Prostate gland (tissue), 2 donors: ENCODE measurements at regions not wholly inside any gene's neighbourhood (a gene's known extent, or its start where the extent isn't known, plus 50 kb on each side); places are given as distances from the start of the nearest gene placed in this dataset.

ENCODE experiments used
- DNase-seq: peaks from one replicate; pipeline ENCODE4 v3.0.0-alpha.2; 2019; ENCODE audit warnings: low spot score
- H3K27ac ChIP-seq, 2 donors: fragments of 200-600 bp; sonication (generic); 2 replicates each; pipeline ENCODE4 v1.5.1; 2017 to 2019
- H3K27me3 ChIP-seq: fragments of 200-600 bp; sonication (generic); replicated peaks from 2 replicates; pipeline ENCODE4 v1.5.1; 2019; ENCODE audit not compliant: insufficient read depth
- H3K36me3 ChIP-seq, 2 donors: fragments of 200-600 bp; sonication (generic); 1 replicate in 1 of 2; 2 replicates in 1 of 2; pipeline versions ENCODE4 v1.5.1 to v1.8.1; 2017 to 2019
- H3K4me1 ChIP-seq: fragments of 200-600 bp; sonication (generic); replicated peaks from 2 replicates; pipeline ENCODE4 v1.5.1; 2019
- H3K4me3 ChIP-seq, 2 donors: fragments of 200-600 bp; sonication (generic); 2 replicates each; pipeline ENCODE4 v1.5.1; 2017 to 2019
- H3K9me3 ChIP-seq: fragments of 200-600 bp; sonication (generic); 2 replicates; pipeline ENCODE4 v1.5.1; 2017
- CTCF ChIP-seq, 4 experiments: fragments of 200-600 bp in 2 of 4; fragments of 450-650 bp in 2 of 4; sonication (generic) in 2 of 4; IDR thresholded peaks; 1 replicate in 3 of 4; 2 replicates in 1 of 4; pipeline ENCODE4 v1.5.1; 2016 to 2019; ENCODE audit warnings: antibody characterized with exemption in 4 of 4, mild to moderate bottlenecking in 2 of 4, moderate library complexity in 2 of 4
- POLR2A ChIP-seq: fragments of 450-650 bp; IDR thresholded peaks from one replicate; pipeline ENCODE4 v1.6.1; 2016; ENCODE audit warnings: antibody characterized with exemption, mild to moderate bottlenecking
- POLR2AphosphoS5 ChIP-seq: sonication (generic); formaldehyde crosslinking; IDR thresholded peaks from one replicate; pipeline ENCODE4 v1.6.1; 2017; ENCODE audit warnings: antibody characterized with exemption
- WGBS: methylation state at CpG from one replicate; pipeline ENCODE4 v1.1.5; 2018; 5-methylcytosine and 5-hydroxymethylcytosine counted together
- intact Hi-C: fragments of 100-400 bp; cut with DNase I; formaldehyde crosslinking; loops from one replicate; pipeline ENCODE4 v1.14.2; 2022

- Histone ChIP-seq H3K27me3 (no peaks in the 10 kb centered on the region), H3K4me3 (no peak overlapping the region), H3K36me3 (no peaks in the 10 kb centered on the region), H3K27ac (no peak overlapping the region), H3K4me1 (no peaks in the 10 kb centered on the region), H3K9me3 (no peaks in the 10 kb centered on the region)
- intact Hi-C loops = no loop called here
- no peak for DNase-seq
- TF ChIP-seq CTCF (IDR thresholded peaks at IDR 0.05) = no peak
- no peak for TF ChIP-seq POLR2A
- TF ChIP-seq POLR2AphosphoS5 = no peak
- 40% methylated on average over 5 of the region's 5 CpGs for WGBS
These were observed 103.8 kb downstream of the XRCC2 start for GRCh38 chr7:152572101-152572500.

GRCh38 chr7:152571068-152571467, 104.9 kb downstream of the XRCC2 start:
- intact Hi-C loops = no loop called here
- no peak for DNase-seq
- no peaks in the 10 kb centered on the region for H3K4me1 ChIP-seq

GRCh38 chr7:152568972-152569371, 107.0 kb downstream of the XRCC2 start:
- TF ChIP-seq POLR2AphosphoS5 (no peak), POLR2A (no peak), CTCF (IDR thresholded peaks at IDR 0.05) (no peak)
- WGBS = 90% methylated on average over 6 of the region's 6 CpGs
- Histone ChIP-seq H3K4me1 (no peaks in the 10 kb centered on the region), H3K27me3 (no peaks in the 10 kb centered on the region), H3K9me3 (no peaks in the 10 kb centered on the region), H3K27ac (no peak overlapping the region), H3K4me3 (no peak overlapping the region), H3K36me3 (no peaks in the 10 kb centered on the region)
- intact Hi-C loops = no loop called here
- DNase-seq = no peak

More at GRCh38 chr7:152571068-152571467, 104.9 kb downstream of the XRCC2 start:
- Histone ChIP-seq H3K27me3 (no peaks in the 10 kb centered on the region), H3K9me3 (no peaks in the 10 kb centered on the region), H3K27ac (no peak overlapping the region), H3K36me3 (no peaks in the 10 kb centered on the region), H3K4me3 (no peak overlapping the region)
- 73% methylated on average over 6 of the region's 6 CpGs for WGBS
- TF ChIP-seq POLR2AphosphoS5 (no peak), CTCF (IDR thresholded peaks at IDR 0.05) (no peak), POLR2A (no peak)

DNA sequence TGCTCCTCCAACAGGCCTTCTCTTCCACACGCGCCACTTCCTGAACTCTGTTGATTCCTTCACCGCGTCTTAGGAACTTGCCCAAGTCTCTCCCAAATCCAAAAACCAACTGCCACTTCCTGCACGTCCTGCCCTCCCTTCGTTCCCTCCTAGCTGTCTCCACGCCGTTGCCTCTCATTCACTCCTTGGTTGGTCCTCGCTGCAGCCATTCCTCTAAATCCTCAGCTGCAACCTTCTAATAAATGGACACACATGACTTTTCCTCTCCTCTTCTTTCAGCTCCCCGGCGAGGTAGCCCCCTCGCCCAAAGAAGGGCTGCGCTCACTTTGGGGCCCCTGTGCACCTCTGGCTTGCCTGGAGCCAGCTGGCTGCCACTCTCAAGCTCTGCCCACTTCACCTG, 110.2 kb downstream of the XRCC2 start:
- TF ChIP-seq POLR2A (no peak), POLR2AphosphoS5 (no peak), CTCF (IDR thresholded peaks at IDR 0.05) (no peak)
- 75% methylated on average over 13 of the region's 13 CpGs for WGBS
- Histone ChIP-seq H3K9me3 (no peaks in the 10 kb centered on the region), H3K36me3 (no peaks in the 10 kb centered on the region), H3K4me3 (no peak overlapping the region), H3K27ac (no peak overlapping the region), H3K4me1 (no peaks in the 10 kb centered on the region), H3K27me3 (no peaks in the 10 kb centered on the region)
- intact Hi-C loops = no loop called here
- DNase-seq = no peak

GRCh38 chr7:152564656-152565250, 111.2 kb downstream of the XRCC2 start:
- H3K27me3 ChIP-seq = no peaks in the 10 kb centered on the region
- 68% methylated on average over 8 of the region's 8 CpGs for WGBS
- H3K36me3 ChIP-seq = no peaks in the 10 kb centered on the region
- no peaks in the 10 kb centered on the region for H3K4me1 ChIP-seq
- TF ChIP-seq POLR2A (no peak), POLR2AphosphoS5 (no peak), CTCF (IDR thresholded peaks at IDR 0.05) (no peak)
- no peaks in the 10 kb centered on the region for H3K9me3 ChIP-seq
- no peak overlapping the region for H3K4me3 ChIP-seq
- DNase-seq = no peak
- no peak overlapping the region for H3K27ac ChIP-seq
- intact Hi-C loops = no loop called here
